Spleen (tissue), 7 donors: ENCODE measurements at regions not wholly inside any gene's neighbourhood (a gene's known extent, or its start where the extent isn't known, plus 50 kb on each side); places are given as distances from the start of the nearest gene placed in this dataset.

Experiments used
- CTCF ChIP-seq, 11 experiments: fragments of 200-600 bp in 7 of 11; fragments of 450-650 bp in 4 of 11; sonication (generic) in 4 of 11; IDR thresholded peaks in 8 of 11; conservative IDR thresholded peaks in 3 of 11; 1 replicate in 7 of 11; 2 replicates in 4 of 11; pipeline versions ENCODE4 v1.4.0 to v1.8.0; 2016 to 2021; ENCODE audit warnings: antibody characterized with exemption in 11 of 11, inconsistent platforms in 4 of 11, mild to moderate bottlenecking in 1 of 11
- POLR2A ChIP-seq, 3 donors: fragments of 450-650 bp; IDR thresholded peaks; one replicate each; pipeline ENCODE4 v1.5.1; 2017; ENCODE audit warnings: antibody characterized with exemption in 3 of 3, mild to moderate bottlenecking in 1 of 3
- POLR2AphosphoS5 ChIP-seq, 3 donors: sonication (generic); formaldehyde crosslinking; IDR thresholded peaks; one replicate each; pipeline ENCODE4 v1.5.1; 2017; ENCODE audit warnings: antibody characterized with exemption in 3 of 3
- donor health status: DM: no; HTN: no; CAD: no; lungs with moderate emphysema.
- donor health status: DM: no; HTN: no; CAD: no.
- donor health status: DM: no; HTN: no; CAD: no.

DNA sequence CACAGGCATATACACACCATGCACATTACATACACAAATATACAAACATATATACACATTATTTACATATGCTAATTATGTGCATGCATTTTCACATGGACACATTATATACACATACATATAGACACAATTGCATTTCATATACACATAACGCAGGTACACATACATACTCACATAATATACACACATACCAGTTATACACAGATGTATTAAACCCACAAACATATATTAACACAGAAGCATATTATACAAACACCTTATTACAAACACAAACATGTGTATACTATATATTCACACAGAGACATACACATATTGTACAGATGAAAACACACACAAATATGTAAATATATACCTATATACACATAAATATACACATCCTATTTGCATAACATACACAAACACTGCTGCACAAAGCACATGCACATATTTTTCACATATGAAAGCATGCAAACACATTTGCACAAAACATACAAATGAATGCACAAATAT is 140.2 kb downstream of the VEGFA start:
- TF ChIP-seq CTCF (IDR thresholded peaks at IDR 0.05 in 8 of 11, conservative IDR thresholded peaks at IDR 0.05 in 3 of 11) (no peak), POLR2A (IDR thresholded peaks at IDR 0.05) (no peak), POLR2AphosphoS5 (IDR thresholded peaks at IDR 0.05) (no peak)
